Fibroblast of skin of right biceps (primary cell): ENCODE measurements at regions not wholly inside any gene's neighbourhood (a gene's known extent, or its start where the extent isn't known, plus 50 kb on each side); places are given as distances from the start of the nearest gene placed in this dataset.

Source experiments
- DNase-seq: peaks from one replicate; pipeline ENCODE4 v3.0.0-alpha.2; 2013

DNA sequence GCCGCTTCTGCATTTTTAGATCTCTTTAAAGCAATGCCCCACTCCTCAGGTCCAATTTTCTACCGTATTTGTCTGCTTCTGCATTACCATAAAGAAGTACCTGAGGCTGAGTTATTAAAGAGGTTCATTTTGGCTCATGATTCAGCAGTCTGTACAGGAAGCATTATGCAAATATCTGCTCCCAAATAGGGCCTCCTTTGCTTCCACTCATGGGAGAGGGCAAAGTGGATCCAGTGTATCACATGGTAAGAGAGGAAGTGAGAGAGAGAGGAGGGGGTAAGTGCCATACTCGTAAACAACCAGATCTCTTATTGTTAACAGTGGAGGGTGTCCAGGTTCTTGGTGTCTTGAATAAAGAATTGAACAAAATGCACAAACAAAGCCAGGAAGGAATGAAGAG, 316.1 kb upstream of the SEL1L start:
- DNase-seq, result no peak

GRCh38 chr14:81855007-81855406, 321.4 kb upstream of the SEL1L start:
- no peak for DNase-seq

- DNase-seq, result no peak
Measured at GRCh38 chr14:81859046-81859445, 325.4 kb upstream of the SEL1L start.

GRCh38 chr14:81868172-81868571, 334.5 kb upstream of the SEL1L start:
- no peak for DNase-seq

GRCh38 chr14:81871706-81872105, 338.1 kb upstream of the SEL1L start:
- DNase-seq, result no peak

DNA sequence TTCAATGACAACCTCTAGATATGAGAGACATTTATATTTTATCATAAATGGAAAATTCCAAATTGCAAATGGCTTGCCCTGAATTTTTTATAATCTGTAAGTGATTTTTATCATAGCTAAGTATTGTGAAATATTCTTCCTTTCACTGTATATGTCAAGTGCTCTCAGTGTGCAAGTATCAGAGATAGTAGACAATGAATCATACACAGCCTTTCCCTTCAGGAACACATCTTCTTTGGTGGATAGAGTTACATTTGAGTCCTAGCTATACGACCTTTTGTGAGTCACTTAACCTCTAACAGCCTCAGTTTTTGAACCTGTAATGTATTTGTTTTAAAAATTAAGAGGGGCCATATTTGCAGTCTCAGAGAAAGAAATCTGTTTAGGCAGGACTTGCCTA, 350.7 kb upstream of the SEL1L start:
- no peak for DNase-seq

GRCh38 chr14:81886588-81886987, 352.9 kb upstream of the SEL1L start:
- no peak for DNase-seq

DNA sequence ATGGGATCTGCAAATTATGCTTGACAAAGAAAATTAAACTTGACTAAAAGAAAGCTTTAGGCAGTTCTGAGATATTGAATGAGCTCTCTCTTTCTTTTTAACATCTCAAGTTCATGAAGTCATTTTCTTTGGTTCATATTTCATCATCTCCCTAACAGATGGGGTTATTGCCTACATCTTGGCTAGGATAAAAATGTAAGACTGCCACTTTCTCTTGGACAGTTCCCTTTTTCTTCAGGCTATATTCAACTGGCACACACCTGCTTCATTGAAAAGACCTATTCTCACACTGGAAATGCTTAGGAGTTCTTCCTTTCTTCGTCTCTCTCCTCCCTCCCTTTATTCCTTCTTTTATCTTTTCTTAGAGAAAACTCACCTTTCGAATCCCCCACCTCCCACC, 355.9 kb upstream of the SEL1L start:
- DNase-seq, result no peak

GRCh38 chr14:81890020-81890419, 356.4 kb upstream of the SEL1L start:
- no peak for DNase-seq

DNA sequence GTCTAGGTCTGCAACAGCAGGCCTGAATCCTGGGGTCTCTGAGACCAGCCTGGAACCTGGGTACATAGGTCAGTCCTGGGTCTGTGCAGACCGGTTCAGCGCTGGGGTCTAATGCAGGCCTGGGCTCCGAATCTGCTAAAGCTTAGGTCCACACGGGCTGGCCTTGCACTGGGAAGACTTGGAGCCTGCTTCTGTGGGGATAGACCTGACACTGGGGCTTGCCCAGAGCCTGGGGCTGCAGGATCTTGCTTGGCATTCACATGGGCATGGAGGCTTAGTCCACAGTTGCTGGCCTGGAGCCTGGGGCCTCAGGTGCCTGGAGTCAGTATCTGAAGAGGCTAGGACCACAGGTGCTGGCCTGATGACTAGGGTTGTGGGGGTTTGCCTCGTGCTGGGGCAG, 369.8 kb upstream of the SEL1L start:
- no peak for DNase-seq

GRCh38 chr14:81927070-81927469, 393.4 kb upstream of the SEL1L start:
- no peak for DNase-seq

DNA sequence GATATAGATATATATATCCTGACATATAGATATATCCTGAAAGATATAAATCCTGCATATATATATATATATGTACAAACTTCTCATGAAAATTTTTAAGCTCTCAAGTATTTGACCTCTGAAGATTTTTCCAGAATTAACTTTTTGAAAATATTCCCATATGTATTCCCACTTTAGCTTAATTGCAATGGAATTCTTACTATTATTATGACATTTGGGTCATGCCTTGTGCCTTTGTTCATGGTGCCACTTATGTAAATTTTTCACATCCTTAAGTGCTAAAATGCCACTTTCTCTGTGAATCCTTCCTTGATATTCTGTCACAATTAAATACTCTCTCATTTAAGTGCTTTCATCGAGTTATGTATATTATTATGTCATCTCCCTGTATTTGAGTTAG, 398.2 kb upstream of the SEL1L start:
- DNase-seq, result no peak

GRCh38 chr14:81936348-81936747, 402.7 kb upstream of the SEL1L start:
- DNase-seq, result no peak

DNA sequence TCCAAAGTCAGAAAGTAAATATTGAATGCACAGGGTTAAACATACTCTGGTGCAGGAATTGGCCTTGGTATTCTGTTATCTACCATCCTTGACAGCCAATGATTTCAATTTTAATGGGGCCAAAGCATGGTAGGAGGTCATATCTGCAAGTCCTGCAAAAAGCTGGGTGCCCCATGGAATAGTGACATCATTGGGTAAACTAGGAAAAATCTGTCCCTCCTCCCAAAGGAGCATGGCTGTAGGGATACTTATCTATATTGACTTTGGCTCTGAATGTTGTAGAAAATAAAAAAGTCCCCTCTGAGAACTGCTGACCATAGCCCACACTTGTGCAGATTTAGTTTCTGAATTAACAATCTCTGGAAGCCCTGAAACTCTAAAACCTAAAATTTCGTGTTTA, 403.2 kb upstream of the SEL1L start:
- no peak for DNase-seq

GRCh38 chr14:81938341-81938740, 404.7 kb upstream of the SEL1L start:
- DNase-seq, result no peak

- DNase-seq, result no peak
Measured at GRCh38 chr14:81940651-81941050, 407.0 kb upstream of the SEL1L start.

DNA sequence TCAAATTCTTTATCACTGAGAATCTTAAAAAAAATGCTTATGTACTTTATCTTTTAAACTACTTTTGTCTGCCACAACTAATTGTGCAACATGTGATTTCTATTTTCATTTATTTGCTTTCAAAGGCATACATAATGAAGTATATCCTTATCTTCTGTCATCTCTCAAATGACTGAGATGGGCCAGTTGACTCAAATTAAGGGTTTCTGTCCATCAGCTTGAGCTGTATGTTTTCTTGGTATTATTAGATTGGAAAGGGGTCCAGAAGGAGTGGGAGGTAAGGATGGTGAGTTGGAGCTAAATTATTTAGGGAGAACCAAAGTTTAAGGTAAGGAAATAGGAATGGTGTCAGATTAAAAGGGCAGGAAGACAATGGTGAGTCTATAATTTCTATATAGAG, 408.4 kb upstream of the SEL1L start:
- no peak for DNase-seq

GRCh38 chr14:81946375-81946774, 412.7 kb upstream of the SEL1L start:
- no peak for DNase-seq

DNA sequence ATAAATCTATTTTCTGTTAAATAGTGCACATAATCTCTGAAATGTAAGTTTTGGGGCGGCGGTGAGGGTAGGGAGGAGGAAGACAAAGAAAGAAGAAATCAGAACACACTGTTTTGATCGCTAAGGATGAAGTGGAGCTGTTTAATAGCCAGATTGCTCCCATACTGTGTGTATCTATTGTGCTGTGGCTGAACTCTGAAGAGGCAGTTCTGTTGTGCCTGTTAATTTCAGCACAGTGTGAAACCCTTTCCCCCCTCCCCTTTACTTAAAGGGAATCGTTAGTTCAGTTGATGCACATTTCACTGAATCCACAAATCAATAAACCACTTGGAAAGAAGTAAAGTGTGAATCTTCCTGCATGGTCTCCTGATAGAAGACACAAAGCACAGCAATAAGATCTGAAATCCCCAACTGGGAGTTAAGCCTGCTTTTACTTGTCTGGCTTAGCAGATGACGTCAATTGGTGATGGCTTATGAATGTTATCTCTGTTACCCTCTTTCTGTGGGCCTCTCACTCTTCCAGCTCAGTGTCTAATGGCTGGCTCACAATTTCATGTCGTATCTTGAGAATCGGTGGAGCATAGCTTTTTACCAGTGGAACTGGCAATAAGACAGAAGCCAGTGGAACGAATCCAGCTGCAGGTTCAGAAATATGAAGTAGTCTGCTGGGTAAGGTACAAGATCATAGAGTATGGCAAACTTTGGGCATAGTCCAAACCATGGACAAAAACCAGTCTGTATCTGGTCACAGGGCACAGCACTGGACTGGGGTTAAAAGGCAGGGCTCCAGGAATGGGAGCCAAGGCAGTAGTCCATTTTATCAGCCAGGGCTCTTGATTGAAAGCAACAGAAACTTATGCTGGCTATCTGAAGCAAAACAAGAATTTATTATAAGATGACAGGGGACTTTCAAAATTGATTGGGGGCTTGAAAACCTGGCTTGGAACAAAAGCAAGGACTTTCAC, 413.5 kb upstream of the SEL1L start:
- no peak for DNase-seq

- DNase-seq, result no peak
Measured at GRCh38 chr14:81952917-81953316, 419.3 kb upstream of the SEL1L start.

GRCh38 chr14:81953419-81953818, 419.8 kb upstream of the SEL1L start:
- no peak for DNase-seq

DNA sequence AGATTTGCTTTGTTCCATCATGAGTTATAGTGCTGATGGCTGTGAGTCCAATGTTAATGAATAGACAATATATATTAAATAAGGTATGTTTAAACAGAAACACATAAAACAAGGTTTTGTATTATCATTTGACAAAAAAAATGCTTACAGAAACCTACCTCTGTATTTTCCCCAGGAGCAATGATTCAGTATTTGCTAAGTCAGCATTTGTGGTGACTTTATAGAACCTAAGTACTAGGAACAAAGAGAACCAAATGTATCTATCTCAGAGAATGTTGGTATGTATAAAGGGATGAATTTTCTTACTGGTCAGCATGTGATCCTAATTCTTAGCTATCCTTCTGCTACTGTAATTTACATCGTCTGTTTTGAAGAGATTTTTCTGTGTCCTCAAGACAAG, 421.5 kb upstream of the SEL1L start:
- no peak for DNase-seq

DNA sequence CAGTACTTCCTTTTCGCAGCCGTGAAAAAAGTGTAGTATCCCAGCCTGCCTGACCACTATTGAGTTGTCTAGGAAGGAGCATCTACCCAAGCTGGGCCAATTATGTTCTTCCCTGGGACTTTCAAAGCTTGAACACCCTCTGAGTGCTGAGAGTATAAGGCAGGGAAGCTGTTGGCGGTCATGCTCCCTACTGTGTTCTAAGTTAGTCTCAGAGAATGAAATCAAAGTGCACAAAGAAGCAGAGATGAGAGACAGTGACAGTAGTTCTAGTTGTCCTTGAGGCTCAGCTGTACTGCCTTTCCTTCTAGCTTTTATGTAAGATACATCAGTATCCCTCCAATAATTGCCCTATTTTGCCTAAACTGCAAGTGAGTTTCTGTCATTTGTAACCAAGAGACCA, 427.1 kb upstream of the SEL1L start:
- DNase-seq, result no peak

DNA sequence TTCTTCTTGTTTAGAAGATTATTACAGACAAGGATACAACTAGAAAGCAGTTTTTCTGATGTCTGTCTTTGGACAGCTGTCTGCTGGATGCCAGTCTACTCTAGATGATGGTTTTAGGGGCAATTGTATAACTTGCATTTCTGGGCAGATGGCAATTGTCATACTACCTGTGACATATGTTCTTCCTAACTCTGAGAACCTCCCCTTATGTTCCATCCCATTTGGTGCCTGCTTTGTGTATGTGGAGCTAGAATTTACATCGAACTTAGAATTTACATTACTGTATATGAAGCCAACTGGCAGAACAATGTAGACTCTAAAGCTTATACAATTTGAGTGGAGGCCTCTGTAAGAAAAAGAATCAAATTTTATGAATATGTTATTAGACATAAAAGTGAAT, 430.2 kb upstream of the SEL1L start:
- no peak for DNase-seq

DNA sequence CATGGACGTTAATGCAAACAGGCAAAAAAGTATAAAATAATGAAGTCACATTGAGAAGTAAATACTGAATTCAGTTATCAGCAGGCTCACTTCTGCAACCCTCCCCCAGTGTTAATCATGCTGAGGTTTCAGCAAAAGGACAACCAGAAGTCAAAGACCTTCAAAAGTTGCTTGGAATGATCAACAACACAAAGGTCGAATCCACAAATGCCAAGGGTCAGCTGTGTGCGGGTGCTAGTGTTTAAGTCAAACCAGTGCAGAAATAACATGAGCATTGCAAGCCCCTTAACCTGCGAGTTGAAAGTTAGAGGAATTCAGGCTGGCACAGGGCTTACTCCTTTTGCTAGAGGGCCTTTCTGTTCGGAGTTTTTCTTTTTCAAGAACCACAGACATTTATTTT, 436.7 kb upstream of the SEL1L start:
- DNase-seq, result no peak
